ENCODE measurements at regions not wholly inside any gene's neighbourhood (a gene's known extent, or its start where the extent isn't known, plus 50 kb on each side); places are given as distances from the start of the nearest gene placed in this dataset.

- TF ChIP-seq CTCF (IDR thresholded peaks at IDR 0.05) (no peak), POLR2A (IDR thresholded peaks at IDR 0.05) (no peak), EP300 (IDR thresholded peaks at IDR 0.05) (no peak)
Measured at GRCh38 chr2:37746883-37747282, 75.4 kb upstream of the CDC42EP3 start.

All from ovary (tissue), 3 donors.